BLaER1 treated with 17β-estradiol and CSF1 and Interleukin-3, amounts not matched to agents 10 nM and 100 nM (cell line): ENCODE measurements at regions not wholly inside any gene's neighbourhood (a gene's known extent, or its start where the extent isn't known, plus 50 kb on each side); places are given as distances from the start of the nearest gene placed in this dataset.

Source experiments
- H3K27ac ChIP-seq, 11 experiments: shearing (Covaris generic); formaldehyde crosslinking; 2 replicates each; pipeline ENCODE4 v1.8.1; 2022
- H3K27me3 ChIP-seq, 11 experiments: shearing (Covaris generic); formaldehyde crosslinking; 2 replicates each; pipeline ENCODE4 v1.8.1; 2022
- H3K36me3 ChIP-seq, 11 experiments: shearing (Covaris generic); formaldehyde crosslinking; 2 replicates each; pipeline ENCODE4 v1.8.1; 2022
- H3K4me1 ChIP-seq, 10 experiments: shearing (Covaris generic); formaldehyde crosslinking; 2 replicates each; pipeline ENCODE4 v1.8.1; 2022
- H3K4me2 ChIP-seq, 11 experiments: shearing (Covaris generic); formaldehyde crosslinking; 2 replicates each; pipeline ENCODE4 v1.8.1; 2022
- H3K4me3 ChIP-seq, 10 experiments: shearing (Covaris generic); formaldehyde crosslinking; 2 replicates each; pipeline ENCODE4 v1.8.1; 2022
- H3K9ac ChIP-seq, 11 experiments: shearing (Covaris generic); formaldehyde crosslinking; 2 replicates each; pipeline ENCODE4 v1.8.1; 2022
- H3K9me3 ChIP-seq, 11 experiments: shearing (Covaris generic); formaldehyde crosslinking; replicated peaks in 1 of 11; 2 replicates each; pipeline ENCODE4 v1.8.1; 2022
- H4K20me1 ChIP-seq, 11 experiments: shearing (Covaris generic); formaldehyde crosslinking; 2 replicates each; pipeline ENCODE4 v1.8.1; 2022
- Cebpa-rat ChIP-seq, 11 experiments: shearing (Covaris generic); IDR thresholded peaks; 2 replicates each; pipeline ENCODE4 v1.8.1; 2022

DNA sequence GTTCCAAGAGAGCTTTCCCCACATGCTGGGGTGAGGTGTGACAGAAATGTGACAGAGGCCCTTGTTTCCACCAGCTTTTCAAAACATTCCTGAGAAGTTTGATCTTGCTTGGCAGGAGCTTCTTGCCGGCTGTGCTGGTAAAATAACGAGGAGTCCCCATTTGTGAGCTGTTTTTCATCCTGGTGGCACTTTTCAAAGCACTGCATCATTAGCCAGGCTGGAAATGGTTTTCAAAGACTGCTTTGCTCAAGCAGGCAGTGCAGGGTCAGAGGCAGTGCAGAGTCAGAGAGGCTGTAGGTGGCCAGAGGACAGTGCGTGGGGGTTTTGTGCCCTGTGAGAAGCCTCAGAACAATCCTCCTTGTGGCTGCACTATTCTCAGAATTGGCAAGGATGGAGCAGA is 75.8 kb upstream of the KCNA3 start:
- Histone ChIP-seq H3K27me3 (no peaks in the 10 kb centered on the region), H3K36me3 (no peaks in the 10 kb centered on the region), H3K4me2 (no peak overlapping the region), H3K4me1 (no peaks in the 10 kb centered on the region), H3K27ac (no peak overlapping the region), H3K9me3 (no peaks in the 10 kb centered on the region), H3K9ac (no peak overlapping the region), H4K20me1 (0 out of 22 replicates have a peak, but pooled peaks cover 0 to 4% (median 0%) of the 10 kb centered on the region in 11 experiments), H3K4me3 (no peak overlapping the region)
- no peak for TF ChIP-seq Cebpa-rat (IDR thresholded peaks at IDR 0.05)

DNA sequence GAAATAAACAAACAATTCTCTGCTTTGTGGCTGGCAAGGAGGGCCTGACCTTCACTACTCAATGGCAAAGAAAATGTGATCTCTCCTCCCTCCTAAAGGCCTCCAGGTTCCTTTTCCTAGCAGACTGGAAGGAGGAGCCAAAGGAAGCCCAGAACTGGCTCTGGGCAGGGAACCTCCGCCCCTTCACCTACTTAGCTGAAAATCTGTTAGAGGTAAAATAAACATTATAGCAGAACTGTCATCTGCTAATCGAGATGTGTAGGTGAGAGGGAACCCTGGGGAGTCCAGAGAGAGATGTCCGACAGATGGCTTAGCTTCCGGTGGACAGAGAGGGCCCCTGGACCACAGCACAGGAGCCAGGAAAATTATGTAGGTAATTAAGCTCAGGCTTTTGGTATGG is 75.2 kb upstream of the KCNA3 start:
- TF ChIP-seq Cebpa-rat (IDR thresholded peaks at IDR 0.05), result no peak
- H3K27ac ChIP-seq, result no peak overlapping the region
- H3K4me1 ChIP-seq, result no peaks in the 10 kb centered on the region
- H3K4me3 ChIP-seq, result no peak overlapping the region
- peaks cover 0 to 4% (median 0%) of the 10 kb centered on the region in 11 experiments; a peak in 1 of 22 replicates for H4K20me1 ChIP-seq
- H3K27me3 ChIP-seq, result no peaks in the 10 kb centered on the region
- no peaks in the 10 kb centered on the region for H3K9me3 ChIP-seq
- no peak overlapping the region for H3K9ac ChIP-seq
- no peak overlapping the region for H3K4me2 ChIP-seq
- no peaks in the 10 kb centered on the region for H3K36me3 ChIP-seq

DNA sequence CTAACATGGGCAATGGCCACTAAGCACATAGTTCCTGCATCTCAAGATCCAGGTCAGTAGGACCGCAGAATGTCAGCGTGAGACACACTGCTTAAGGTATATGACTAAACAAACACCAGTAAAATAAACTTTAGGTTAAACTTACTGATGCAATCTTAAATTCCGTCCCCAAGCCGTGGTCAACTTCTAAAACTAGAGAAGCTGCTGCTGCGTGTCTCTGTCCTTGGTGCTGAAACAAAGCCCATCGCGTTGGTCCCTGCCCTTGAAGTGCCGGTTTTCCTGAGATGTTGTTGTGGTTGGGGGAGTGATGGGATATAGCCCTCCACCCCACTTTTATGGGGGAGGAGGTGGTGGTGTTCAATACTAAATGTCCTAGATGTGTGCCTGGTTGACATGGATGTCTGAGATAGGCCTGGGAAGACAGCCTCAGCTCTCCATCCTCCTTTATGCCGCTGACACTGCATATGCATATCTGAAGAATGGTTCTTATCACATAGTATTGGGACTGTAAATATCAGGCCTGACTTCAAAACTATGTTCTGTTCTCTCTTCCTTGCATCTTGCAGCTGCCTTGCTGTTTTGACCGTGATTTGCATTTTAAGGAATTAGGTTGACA is 72.0 kb upstream of the KCNA3 start:
- Histone ChIP-seq H3K4me3 (no peak overlapping the region), H3K4me1 (no peaks in the 10 kb centered on the region), H4K20me1 (peaks cover 0 to 4% (median 0%) of the 10 kb centered on the region in 11 experiments; a peak in 1 of 22 replicates), H3K9ac (no peak overlapping the region), H3K36me3 (no peaks in the 10 kb centered on the region), H3K9me3 (no peaks in the 10 kb centered on the region), H3K27me3 (no peaks in the 10 kb centered on the region), H3K27ac (no peak overlapping the region), H3K4me2 (no peak overlapping the region)
- TF ChIP-seq Cebpa-rat (IDR thresholded peaks at IDR 0.05), result no peak

DNA sequence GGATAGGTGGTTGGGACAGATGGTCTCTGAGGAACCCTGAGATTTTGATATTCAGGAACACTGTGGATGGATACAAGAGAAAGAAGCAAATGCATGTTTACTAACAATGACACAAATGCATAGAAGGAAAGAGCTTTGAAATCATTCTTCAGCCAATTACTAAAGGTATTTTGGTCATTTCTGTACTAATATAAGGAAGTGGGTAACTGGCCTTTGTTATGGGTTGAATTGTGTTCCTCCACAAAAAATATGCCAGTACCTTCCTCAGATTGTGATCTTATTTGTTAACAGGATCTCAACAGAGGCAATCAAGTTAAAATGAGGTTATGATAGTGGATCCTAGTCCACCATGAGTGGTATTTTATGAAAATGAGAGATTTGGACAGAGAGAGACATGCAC is 68.7 kb upstream of the KCNA3 start:
- Histone ChIP-seq H3K9me3 (no peaks in the 10 kb centered on the region), H3K9ac (no peak overlapping the region), H3K27ac (no peak overlapping the region), H3K4me2 (no peak overlapping the region), H3K36me3 (no peaks in the 10 kb centered on the region), H3K4me1 (no peaks in the 10 kb centered on the region), H3K27me3 (no peaks in the 10 kb centered on the region), H4K20me1 (no peaks in the 10 kb centered on the region; a peak in 1 of 22 replicates), H3K4me3 (no peak overlapping the region)
- no peak for TF ChIP-seq Cebpa-rat (IDR thresholded peaks at IDR 0.05)

DNA sequence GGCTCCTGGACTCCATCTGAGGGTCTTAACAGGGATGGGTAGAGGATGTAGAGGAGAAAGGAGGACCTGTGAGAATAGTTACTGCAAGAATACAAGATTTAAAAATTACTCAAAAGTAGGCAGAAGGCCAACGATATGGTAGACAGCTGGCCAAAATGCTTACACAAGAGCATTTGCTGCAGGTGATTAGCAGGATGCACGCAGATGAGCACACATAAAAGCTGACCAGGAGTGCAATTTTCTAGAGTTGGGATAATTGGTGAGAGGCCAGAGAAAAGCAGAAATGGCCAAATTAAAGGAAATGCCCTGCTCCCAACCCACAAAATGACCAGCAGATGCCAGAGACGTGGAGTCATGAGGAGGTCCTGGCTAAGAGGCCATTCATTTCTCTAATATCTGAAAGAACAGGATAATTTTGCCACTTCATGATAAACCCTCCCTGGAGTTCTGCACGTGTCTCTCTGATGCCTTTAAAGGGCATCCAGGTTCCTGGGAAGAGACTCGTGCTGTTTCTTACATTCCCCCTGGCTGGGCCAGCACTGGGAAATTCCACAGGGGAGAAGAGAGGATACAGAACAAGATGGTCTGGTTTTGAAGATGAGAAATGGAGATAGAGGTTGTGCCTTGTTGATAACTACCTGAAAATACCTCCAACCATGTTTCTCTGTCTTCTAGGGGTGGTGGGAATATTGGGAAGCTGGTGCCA is 62.3 kb upstream of the KCNA3 start:
- no peaks in the 10 kb centered on the region for H3K27me3 ChIP-seq
- no peaks in the 10 kb centered on the region for H3K36me3 ChIP-seq
- no peak overlapping the region for H3K4me3 ChIP-seq
- H3K27ac ChIP-seq, result no peak overlapping the region
- no peaks in the 10 kb centered on the region for H3K9me3 ChIP-seq
- no peaks in the 10 kb centered on the region for H3K4me1 ChIP-seq
- no peak for TF ChIP-seq Cebpa-rat (IDR thresholded peaks at IDR 0.05)
- H3K4me2 ChIP-seq, result no peak overlapping the region
- H3K9ac ChIP-seq, result no peak overlapping the region
- 0 out of 22 replicates have a peak, but pooled peaks cover 0 to 6% (median 0%) of the 10 kb centered on the region in 11 experiments for H4K20me1 ChIP-seq

DNA sequence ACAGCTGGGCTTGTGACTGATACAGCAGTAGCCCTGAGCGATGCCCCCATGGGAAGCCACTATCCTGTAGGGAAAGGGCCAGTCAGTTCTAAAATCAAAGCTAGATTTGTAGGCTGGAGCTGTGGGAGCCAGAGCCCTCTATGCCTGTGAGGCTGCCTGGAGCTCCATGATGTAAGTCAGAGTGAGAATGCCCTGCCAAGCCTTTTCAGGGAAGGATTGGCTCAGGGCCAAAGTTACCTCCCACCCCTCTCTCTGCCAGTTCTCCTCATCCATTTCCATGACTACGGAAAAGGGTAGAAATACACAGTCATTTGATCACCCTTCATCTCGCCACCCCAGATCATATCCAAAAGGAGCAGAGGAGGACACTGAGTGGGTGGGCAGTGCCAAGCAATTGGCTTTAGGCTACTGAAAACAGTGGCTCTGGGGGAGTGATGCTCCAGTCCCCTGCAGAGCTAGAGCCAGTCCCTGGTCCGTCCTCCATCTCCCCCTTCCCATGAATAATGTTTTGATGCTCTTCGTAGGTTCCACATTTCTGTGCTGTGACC is 59.5 kb upstream of the KCNA3 start:
- no peaks in the 10 kb centered on the region for H3K4me1 ChIP-seq
- 0 out of 22 replicates have a peak, but pooled peaks cover 0 to 6% (median 0%) of the 10 kb centered on the region in 11 experiments for H4K20me1 ChIP-seq
- no peaks in the 10 kb centered on the region for H3K36me3 ChIP-seq
- no peak overlapping the region for H3K27ac ChIP-seq
- H3K4me3 ChIP-seq, result no peak overlapping the region
- H3K4me2 ChIP-seq, result no peak overlapping the region
- H3K27me3 ChIP-seq, result no peaks in the 10 kb centered on the region
- no peaks in the 10 kb centered on the region for H3K9me3 ChIP-seq
- TF ChIP-seq Cebpa-rat (IDR thresholded peaks at IDR 0.05), result no peak
- no peak overlapping the region for H3K9ac ChIP-seq

DNA sequence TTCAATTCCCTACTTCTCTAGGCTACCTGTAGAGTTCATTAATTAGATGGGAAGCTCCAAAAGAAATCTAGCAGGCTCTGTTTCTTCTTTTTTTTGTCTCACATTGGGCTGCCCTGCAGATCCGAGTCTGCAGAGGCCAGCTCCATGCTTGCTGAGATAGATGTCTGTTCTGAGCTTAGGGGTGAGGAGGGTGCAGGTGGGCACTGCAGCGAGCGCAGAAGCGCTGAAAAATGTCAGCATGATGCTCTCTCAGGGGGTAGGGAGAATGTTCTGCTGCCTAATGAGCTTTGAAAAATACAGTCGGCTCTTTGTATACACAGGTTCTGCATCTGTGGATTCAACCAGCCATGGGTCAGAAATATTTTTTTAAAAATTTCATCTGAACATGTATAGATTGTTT is 56.8 kb upstream of the KCNA3 start:
- H3K9ac ChIP-seq, result no peak overlapping the region
- H3K27ac ChIP-seq, result no peak overlapping the region
- no peaks in the 10 kb centered on the region for H3K27me3 ChIP-seq
- peaks cover 8 to 13% (median 12%) of the 10 kb centered on the region in 10 experiments; a peak in 19 of 20 replicates for H3K4me1 ChIP-seq
- H4K20me1 ChIP-seq, result no peaks in the 10 kb centered on the region
- no peak overlapping the region for H3K4me2 ChIP-seq
- TF ChIP-seq Cebpa-rat (IDR thresholded peaks at IDR 0.05), result no peak
- H3K4me3 ChIP-seq, result no peak overlapping the region
- H3K36me3 ChIP-seq, result no peaks in the 10 kb centered on the region
- no peaks in the 10 kb centered on the region for H3K9me3 ChIP-seq

DNA sequence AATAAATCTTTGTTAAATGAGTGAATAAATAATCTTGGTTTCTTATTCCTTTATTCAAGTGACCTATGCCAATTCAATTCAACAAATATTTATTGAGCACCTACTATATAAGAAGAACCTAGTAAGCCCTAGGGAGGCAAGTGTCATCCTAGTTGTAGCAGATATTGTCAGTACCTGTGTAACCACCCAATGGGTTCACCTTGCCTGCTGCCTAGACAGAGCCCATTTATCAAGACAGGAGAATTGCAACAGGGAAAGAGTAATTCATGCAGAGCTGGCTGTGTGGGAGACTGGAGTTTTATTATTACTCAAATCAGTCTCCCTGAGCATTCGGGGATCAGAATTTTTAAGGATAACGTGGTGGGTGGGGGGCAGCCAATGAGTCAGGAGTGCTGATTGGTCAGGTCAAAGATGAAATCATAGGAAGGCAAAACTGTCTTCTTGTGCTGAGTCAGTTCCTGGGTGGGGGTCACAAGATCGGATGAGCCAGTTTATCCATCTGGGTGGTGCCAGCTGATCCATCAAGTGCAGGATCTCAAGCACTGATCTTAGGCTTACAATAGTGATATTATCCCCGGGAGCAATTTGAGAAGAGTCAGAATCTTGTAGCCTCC is 53.8 kb upstream of the KCNA3 start:
- no peak for TF ChIP-seq Cebpa-rat (IDR thresholded peaks at IDR 0.05)

DNA sequence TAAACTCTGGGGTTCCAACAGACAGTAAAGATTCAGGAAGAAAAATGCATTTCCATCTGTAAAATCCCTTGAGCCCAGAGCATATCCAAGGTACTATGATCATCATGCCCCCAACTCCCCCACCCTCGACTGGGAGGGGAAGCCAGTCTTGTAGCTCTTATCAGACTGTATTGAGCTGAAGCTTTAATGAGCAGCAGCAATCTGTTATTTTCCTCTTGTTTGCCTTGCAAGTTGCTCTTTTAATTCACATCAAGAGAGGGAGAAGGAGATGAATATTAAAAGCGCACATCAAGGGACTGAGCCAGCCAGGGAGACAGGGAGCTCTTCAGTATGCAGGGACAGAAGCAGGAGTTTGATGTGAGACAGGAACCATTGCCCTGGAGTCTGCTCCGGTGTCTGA is 52.5 kb upstream of the KCNA3 start:
- no peaks in the 10 kb centered on the region for H4K20me1 ChIP-seq
- H3K4me3 ChIP-seq, result no peak overlapping the region
- H3K4me2 ChIP-seq, result peak overlapping the region; percentile 8 to 66 (median 45); a peak in 20 of 22 replicates
- H3K27me3 ChIP-seq, result no peaks in the 10 kb centered on the region
- H3K9me3 ChIP-seq, result no peaks in the 10 kb centered on the region
- no peak for TF ChIP-seq Cebpa-rat (IDR thresholded peaks at IDR 0.05)
- no peaks in the 10 kb centered on the region for H3K36me3 ChIP-seq
- no peak overlapping the region for H3K27ac ChIP-seq
- H3K4me1 ChIP-seq, result peaks cover 10 to 21% (median 18%) of the 10 kb centered on the region in 10 experiments
- H3K9ac ChIP-seq, result no peak overlapping the region

More for the DNA sequence above, 53.8 kb upstream of the KCNA3 start:
- no peak overlapping the region for H3K4me3 ChIP-seq
- H3K4me2 ChIP-seq, result no peak overlapping the region
- no peaks in the 10 kb centered on the region for H4K20me1 ChIP-seq
- no peaks in the 10 kb centered on the region for H3K36me3 ChIP-seq
- H3K4me1 ChIP-seq, result peaks cover 8 to 21% (median 17%) of the 10 kb centered on the region in 10 experiments; a peak in 19 of 20 replicates
- no peak overlapping the region for H3K9ac ChIP-seq
- H3K27me3 ChIP-seq, result no peaks in the 10 kb centered on the region
- no peaks in the 10 kb centered on the region for H3K9me3 ChIP-seq
- no peak overlapping the region for H3K27ac ChIP-seq
